ENCODE measurements at regions not wholly inside any gene's neighbourhood (a gene's known extent, or its start where the extent isn't known, plus 50 kb on each side); places are given as distances from the start of the nearest gene placed in this dataset.

GRCh38 chr11:91802475-91802874, 422.1 kb upstream of the FAT3 start:
- DNase-seq: no peak
- H3K27me3 ChIP-seq: no peaks in the 10 kb centered on the region
- no peak overlapping the region for H3K4me3 ChIP-seq
- no peak for ATAC-seq (ENCODE audit: low FRiP score in 2 of 2)
- H3K4me1 ChIP-seq: peaks cover 0 to under 1% (median 0%) of the 10 kb centered on the region in 4 donors
- H3K9me3 ChIP-seq: no peaks in the 10 kb centered on the region
- TF ChIP-seq POLR2AphosphoS5 (IDR thresholded peaks at IDR 0.05) (no peak), EP300 (IDR thresholded peaks at IDR 0.05) (no peak), POLR2A (IDR thresholded peaks at IDR 0.05) (no peak)
- TF ChIP-seq, protein P1, sequence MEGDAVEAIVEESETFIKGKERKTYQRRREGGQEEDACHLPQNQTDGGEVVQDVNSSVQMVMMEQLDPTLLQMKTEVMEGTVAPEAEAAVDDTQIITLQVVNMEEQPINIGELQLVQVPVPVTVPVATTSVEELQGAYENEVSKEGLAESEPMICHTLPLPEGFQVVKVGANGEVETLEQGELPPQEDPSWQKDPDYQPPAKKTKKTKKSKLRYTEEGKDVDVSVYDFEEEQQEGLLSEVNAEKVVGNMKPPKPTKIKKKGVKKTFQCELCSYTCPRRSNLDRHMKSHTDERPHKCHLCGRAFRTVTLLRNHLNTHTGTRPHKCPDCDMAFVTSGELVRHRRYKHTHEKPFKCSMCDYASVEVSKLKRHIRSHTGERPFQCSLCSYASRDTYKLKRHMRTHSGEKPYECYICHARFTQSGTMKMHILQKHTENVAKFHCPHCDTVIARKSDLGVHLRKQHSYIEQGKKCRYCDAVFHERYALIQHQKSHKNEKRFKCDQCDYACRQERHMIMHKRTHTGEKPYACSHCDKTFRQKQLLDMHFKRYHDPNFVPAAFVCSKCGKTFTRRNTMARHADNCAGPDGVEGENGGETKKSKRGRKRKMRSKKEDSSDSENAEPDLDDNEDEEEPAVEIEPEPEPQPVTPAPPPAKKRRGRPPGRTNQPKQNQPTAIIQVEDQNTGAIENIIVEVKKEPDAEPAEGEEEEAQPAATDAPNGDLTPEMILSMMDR (IDR thresholded peaks at IDR 0.05): no peak
- WGBS, 2 donors: 42 to 50% methylated on average over 6 of the region's 6 CpGs
- H3K27ac ChIP-seq: no peak overlapping the region
- H3K36me3 ChIP-seq: no peaks in the 10 kb centered on the region

DNA sequence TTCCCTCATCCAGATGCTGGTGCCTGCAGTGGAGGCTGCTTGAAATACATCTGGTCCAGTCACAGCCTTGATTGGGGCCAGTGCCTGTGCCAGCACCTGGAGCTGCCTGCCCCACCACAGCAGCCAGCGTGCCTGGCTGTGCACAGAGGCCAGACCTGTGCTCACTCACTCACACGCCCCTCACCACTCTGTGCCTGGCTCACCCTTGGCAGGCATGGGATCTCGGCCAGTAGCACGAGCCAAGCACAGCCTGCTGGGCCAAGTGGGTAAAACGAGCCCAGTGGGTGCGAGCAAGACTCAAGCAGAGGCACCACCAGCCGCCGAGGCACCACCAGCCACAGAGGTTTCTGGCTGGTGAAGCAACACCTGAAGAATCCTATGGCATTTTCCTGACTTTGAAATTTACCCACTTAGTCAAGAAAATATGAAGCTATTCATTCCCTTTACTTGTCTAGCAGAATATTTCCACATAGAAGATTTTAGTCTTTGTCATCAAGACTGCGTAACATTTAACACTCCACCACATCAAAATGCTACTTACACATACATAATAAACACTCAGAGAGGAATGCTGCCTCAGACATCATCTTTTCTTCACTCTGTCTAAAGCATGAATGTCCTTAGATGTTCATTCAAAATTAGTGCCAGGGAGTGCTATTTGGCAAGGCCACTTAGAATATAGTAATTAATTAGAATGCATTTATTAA, 424.3 kb upstream of the FAT3 start:
- no peaks in the 10 kb centered on the region for H3K27me3 ChIP-seq
- 81 to 91% methylated on average over 4 to 9 of the region's 9 CpGs for WGBS, 2 donors
- ATAC-seq (ENCODE audit: low FRiP score in 2 of 2): peak in 1 of 2 donors; percentile 32

DNA sequence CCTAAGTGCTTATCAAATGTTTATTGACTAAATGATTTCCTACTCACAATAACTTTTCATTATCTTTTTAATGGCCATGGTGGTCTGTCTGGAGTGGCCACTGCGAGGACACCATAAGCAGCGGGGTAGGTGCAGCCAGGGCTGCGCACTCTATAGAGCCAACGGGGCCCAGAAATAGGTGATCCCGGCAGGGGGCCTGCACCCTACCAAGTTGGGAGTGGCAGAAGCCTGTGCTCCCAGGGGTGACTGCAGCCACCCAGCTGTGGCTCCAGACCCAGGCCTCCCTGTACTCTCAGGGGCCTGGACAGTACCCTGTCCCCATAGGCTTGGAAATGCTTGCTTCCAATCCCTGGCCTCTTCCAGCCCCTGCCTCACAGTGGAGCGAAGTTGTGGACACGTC, 426.4 kb upstream of the FAT3 start:
- DNase-seq (peak in 1 of 2 donors; percentile 20), ATAC-seq (ENCODE audit: low FRiP score in 2 of 2) (no peak)
- Histone ChIP-seq H3K27ac (no peak overlapping the region), H3K9me3 (no peaks in the 10 kb centered on the region), H3K4me3 (no peak overlapping the region), H3K27me3 (no peaks in the 10 kb centered on the region), H3K36me3 (no peaks in the 10 kb centered on the region), H3K4me1 (peaks cover 0 to 3% (median 0%) of the 10 kb centered on the region in 4 donors)
- WGBS, 2 donors: 95% methylated on average over 5 to 7 of the region's 7 CpGs
- TF ChIP-seq POLR2AphosphoS5 (IDR thresholded peaks at IDR 0.05): no peak
- TF ChIP-seq POLR2A (IDR thresholded peaks at IDR 0.05): no peak
- TF ChIP-seq, protein P1 (IDR thresholded peaks at IDR 0.05): no peak
- no peak for TF ChIP-seq EP300 (IDR thresholded peaks at IDR 0.05)

More for the DNA sequence above, 424.3 kb upstream of the FAT3 start:
- H3K36me3 ChIP-seq: no peaks in the 10 kb centered on the region
- DNase-seq: peak in 1 of 2 donors; percentile 64
- no peaks in the 10 kb centered on the region for H3K9me3 ChIP-seq
- no peak overlapping the region for H3K27ac ChIP-seq
- no peak for TF ChIP-seq EP300 (IDR thresholded peaks at IDR 0.05)
- TF ChIP-seq POLR2AphosphoS5 (IDR thresholded peaks at IDR 0.05): no peak
- no peak for TF ChIP-seq POLR2A (IDR thresholded peaks at IDR 0.05)
- H3K4me3 ChIP-seq: no peak overlapping the region
- H3K4me1 ChIP-seq: peaks cover 0 to 3% (median 0%) of the 10 kb centered on the region in 4 donors

- no peak for DNase-seq
- no peak overlapping the region for H3K4me3 ChIP-seq
- no peak overlapping the region for H3K27ac ChIP-seq
- H3K4me1 ChIP-seq: peaks cover 0 to 3% (median 0%) of the 10 kb centered on the region in 4 donors
- TF ChIP-seq POLR2A (IDR thresholded peaks at IDR 0.05): no peak
- TF ChIP-seq EP300 (IDR thresholded peaks at IDR 0.05): peak in 1 of 4 donors; percentile 40
- TF ChIP-seq, protein P1 (IDR thresholded peaks at IDR 0.05): no peak
- no peak for TF ChIP-seq POLR2AphosphoS5 (IDR thresholded peaks at IDR 0.05)
- no peaks in the 10 kb centered on the region for H3K9me3 ChIP-seq
- H3K36me3 ChIP-seq: no peaks in the 10 kb centered on the region
- ATAC-seq (ENCODE audit: low FRiP score in 2 of 2): peak in 1 of 2 donors; percentile 15
- no peaks in the 10 kb centered on the region for H3K27me3 ChIP-seq
These were observed 427.6 kb upstream of the FAT3 start for GRCh38 chr11:91796999-91797398.

DNA sequence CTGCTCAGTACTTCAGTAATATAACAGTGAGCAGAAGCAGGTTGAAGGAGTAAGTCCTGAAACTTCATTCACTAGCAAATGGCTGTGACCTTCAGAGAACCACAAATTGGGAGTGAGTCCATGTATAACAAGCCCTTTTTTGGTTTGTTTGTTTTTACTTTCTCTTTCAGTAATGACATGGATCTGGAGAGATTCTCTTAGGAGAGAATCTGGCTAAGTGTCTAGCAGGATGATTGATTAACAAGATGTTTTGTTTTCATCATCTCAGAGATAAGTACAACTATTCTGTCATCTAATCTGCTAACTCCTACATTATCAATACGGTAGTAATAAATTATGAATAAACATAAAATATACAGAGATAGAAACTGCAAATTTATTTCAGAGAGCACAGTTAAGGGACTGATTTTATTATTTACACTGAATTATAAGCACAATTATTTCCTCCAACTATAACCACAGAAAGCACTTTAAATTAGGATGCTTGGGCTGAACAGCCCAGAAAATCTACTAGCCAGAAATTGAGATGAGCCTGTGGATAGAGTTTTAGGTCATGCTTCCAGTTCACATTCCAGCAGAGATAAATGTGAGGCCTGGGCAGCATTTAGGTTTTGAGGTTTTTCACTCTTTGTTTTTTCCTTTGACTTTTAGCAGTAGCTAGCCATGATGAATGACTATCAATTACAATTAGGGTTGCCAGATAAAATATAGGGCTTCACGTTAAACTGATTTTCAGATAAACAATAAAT, 429.3 kb upstream of the FAT3 start:
- no peak for DNase-seq
- H3K27ac ChIP-seq: no peak overlapping the region
- WGBS, 2 donors: 56 to 69% methylated on average over 2 of the region's 2 CpGs

More for the DNA sequence above, 429.3 kb upstream of the FAT3 start:
- peak in 1 of 2 donors; percentile 20 for ATAC-seq (ENCODE audit: low FRiP score in 2 of 2)
- no peaks in the 10 kb centered on the region for H3K9me3 ChIP-seq
- TF ChIP-seq POLR2AphosphoS5 (IDR thresholded peaks at IDR 0.05) (no peak), POLR2A (IDR thresholded peaks at IDR 0.05) (no peak), EP300 (IDR thresholded peaks at IDR 0.05) (no peak)
- TF ChIP-seq, protein P1 (IDR thresholded peaks at IDR 0.05): no peak
- no peaks in the 10 kb centered on the region for H3K27me3 ChIP-seq
- H3K4me3 ChIP-seq: no peak overlapping the region
- H3K36me3 ChIP-seq: no peaks in the 10 kb centered on the region
- peaks cover 0 to 3% (median 0%) of the 10 kb centered on the region in 4 donors for H3K4me1 ChIP-seq
